Lower lobe of right lung (tissue), 2 donors: ENCODE measurements at regions not wholly inside any gene's neighbourhood (a gene's known extent, or its start where the extent isn't known, plus 50 kb on each side); places are given as distances from the start of the nearest gene placed in this dataset.

ENCODE experiments used
- ATAC-seq, 2 donors: fragments of 200-7000 bp; cut with Tn5 transposase; one replicate each; pipeline ENCODE4 v1.9.1; 2020 to 2022; ENCODE audit warnings: mild to moderate bottlenecking in 2 of 2, moderate library complexity in 2 of 2
- DNase-seq: peaks from one replicate; pipeline ENCODE4 v3.0.0-alpha.2; 2020
- H3K27ac ChIP-seq: fragments of 200-600 bp; one replicate; pipeline ENCODE4 v1.8.0; 2022
- H3K27me3 ChIP-seq: fragments of 200-600 bp; one replicate; pipeline ENCODE4 v1.8.0; 2022; ENCODE audit warnings: low read depth
- H3K36me3 ChIP-seq: fragments of 200-600 bp; one replicate; pipeline ENCODE4 v1.8.0; 2022; ENCODE audit warnings: mild to moderate bottlenecking
- H3K4me1 ChIP-seq: fragments of 200-600 bp; one replicate; pipeline ENCODE4 v1.8.0; 2022
- H3K4me3 ChIP-seq: fragments of 200-600 bp; one replicate; pipeline ENCODE4 v1.8.0; 2022; ENCODE audit warnings: mild to moderate bottlenecking
- H3K9me3 ChIP-seq: fragments of 200-600 bp; one replicate; pipeline ENCODE4 v1.8.0; 2022
- CTCF ChIP-seq: fragments of 200-600 bp; IDR thresholded peaks from one replicate; pipeline ENCODE4 v1.8.0; 2022; ENCODE audit warnings: antibody characterized with exemption, mild to moderate bottlenecking
- intact Hi-C: fragments of 100-400 bp; cut with DNase I; formaldehyde crosslinking; loops from one replicate; pipeline ENCODE4 v1.11.0; 2022
- donor health status: DM: no; HTN: yes; CAD: no; lungs with severe emphysema.

GRCh38 chr10:1966712-1967376 lies 229.5 kb upstream of the ADARB2 start:
- no peak for DNase-seq
- ATAC-seq: no peak
- Histone ChIP-seq H3K4me1 (no peaks in the 10 kb centered on the region), H3K9me3 (no peaks in the 10 kb centered on the region), H3K36me3 (no peaks in the 10 kb centered on the region), H3K27me3 (no peaks in the 10 kb centered on the region), H3K4me3 (no peak overlapping the region), H3K27ac (no peak overlapping the region)
- no peak for TF ChIP-seq CTCF
- intact Hi-C loops: no loop called here

- no peaks in the 10 kb centered on the region for H3K4me1 ChIP-seq
- H3K9me3 ChIP-seq: no peaks in the 10 kb centered on the region
- H3K27me3 ChIP-seq: no peaks in the 10 kb centered on the region
- no peaks in the 10 kb centered on the region for H3K36me3 ChIP-seq
- H3K4me3 ChIP-seq: no peak overlapping the region
- TF ChIP-seq CTCF: no peak
- ATAC-seq (no peak), DNase-seq (no peak)
- intact Hi-C loops: no loop called here
- no peak overlapping the region for H3K27ac ChIP-seq
Observed at GRCh38 chr10:1964476-1964875, 227.2 kb upstream of the ADARB2 start.

- Histone ChIP-seq H3K36me3 (no peaks in the 10 kb centered on the region), H3K4me1 (no peaks in the 10 kb centered on the region), H3K27ac (no peak overlapping the region), H3K4me3 (no peak overlapping the region), H3K9me3 (no peaks in the 10 kb centered on the region), H3K27me3 (no peaks in the 10 kb centered on the region)
- ATAC-seq: no peak
- intact Hi-C loops: no loop called here
- TF ChIP-seq CTCF: no peak
- DNase-seq: no peak
Observed at GRCh38 chr10:1963341-1963740, 226.0 kb upstream of the ADARB2 start.

- no peak for TF ChIP-seq CTCF
- no peak for ATAC-seq
- H3K36me3 ChIP-seq: no peaks in the 10 kb centered on the region
- H3K9me3 ChIP-seq: no peaks in the 10 kb centered on the region
- H3K27me3 ChIP-seq: no peaks in the 10 kb centered on the region
- intact Hi-C loops: no loop called here
- DNase-seq: no peak
- H3K4me1 ChIP-seq: no peaks in the 10 kb centered on the region
- H3K4me3 ChIP-seq: no peak overlapping the region
- no peak overlapping the region for H3K27ac ChIP-seq
Observed at GRCh38 chr10:1961989-1962388, 224.7 kb upstream of the ADARB2 start.

- no peak for ATAC-seq
- DNase-seq: no peak
- intact Hi-C loops: no loop called here
Observed at GRCh38 chr10:1960982-1961381, 223.7 kb upstream of the ADARB2 start.

More at GRCh38 chr10:1960982-1961381, 223.7 kb upstream of the ADARB2 start:
- H3K36me3 ChIP-seq: no peaks in the 10 kb centered on the region
- no peak overlapping the region for H3K27ac ChIP-seq
- H3K4me3 ChIP-seq: no peak overlapping the region
- TF ChIP-seq CTCF: no peak
- no peaks in the 10 kb centered on the region for H3K4me1 ChIP-seq
- no peaks in the 10 kb centered on the region for H3K9me3 ChIP-seq
- H3K27me3 ChIP-seq: no peaks in the 10 kb centered on the region
